ENCODE measurements at regions not wholly inside any gene's neighbourhood (a gene's known extent, or its start where the extent isn't known, plus 50 kb on each side); places are given as distances from the start of the nearest gene placed in this dataset.
"Not testable (repeated sequence)": the region's sequence is repeated elsewhere in the genome, so short reads cannot be mapped to it uniquely, and the experiment has no call there.

- Histone ChIP-seq H3K36me3 (no peaks in the 10 kb centered on the region), H3K27ac (replicated peaks) (no peak overlapping the region), H3K27me3 (ENCODE audit: low read depth) (peaks cover 12% of the 10 kb centered on the region), H3K9me3 (replicated peaks) (peaks cover 28% of the 10 kb centered on the region), H3K4me3 (no peak overlapping the region), H3K4me1 (no peaks in the 10 kb centered on the region)
- peak; percentile 14 for DNase-seq
- intact Hi-C loops (cut with micrococcal nuclease) = no loop called here
- TF ChIP-seq, protein P1, sequence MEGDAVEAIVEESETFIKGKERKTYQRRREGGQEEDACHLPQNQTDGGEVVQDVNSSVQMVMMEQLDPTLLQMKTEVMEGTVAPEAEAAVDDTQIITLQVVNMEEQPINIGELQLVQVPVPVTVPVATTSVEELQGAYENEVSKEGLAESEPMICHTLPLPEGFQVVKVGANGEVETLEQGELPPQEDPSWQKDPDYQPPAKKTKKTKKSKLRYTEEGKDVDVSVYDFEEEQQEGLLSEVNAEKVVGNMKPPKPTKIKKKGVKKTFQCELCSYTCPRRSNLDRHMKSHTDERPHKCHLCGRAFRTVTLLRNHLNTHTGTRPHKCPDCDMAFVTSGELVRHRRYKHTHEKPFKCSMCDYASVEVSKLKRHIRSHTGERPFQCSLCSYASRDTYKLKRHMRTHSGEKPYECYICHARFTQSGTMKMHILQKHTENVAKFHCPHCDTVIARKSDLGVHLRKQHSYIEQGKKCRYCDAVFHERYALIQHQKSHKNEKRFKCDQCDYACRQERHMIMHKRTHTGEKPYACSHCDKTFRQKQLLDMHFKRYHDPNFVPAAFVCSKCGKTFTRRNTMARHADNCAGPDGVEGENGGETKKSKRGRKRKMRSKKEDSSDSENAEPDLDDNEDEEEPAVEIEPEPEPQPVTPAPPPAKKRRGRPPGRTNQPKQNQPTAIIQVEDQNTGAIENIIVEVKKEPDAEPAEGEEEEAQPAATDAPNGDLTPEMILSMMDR (IDR thresholded peaks at IDR 0.05; ENCODE audit: borderline replicate concordance) = no peak
Measured at GRCh38 chr6:112416866-112417265, 69.7 kb downstream of the RFPL4B start.

DNA sequence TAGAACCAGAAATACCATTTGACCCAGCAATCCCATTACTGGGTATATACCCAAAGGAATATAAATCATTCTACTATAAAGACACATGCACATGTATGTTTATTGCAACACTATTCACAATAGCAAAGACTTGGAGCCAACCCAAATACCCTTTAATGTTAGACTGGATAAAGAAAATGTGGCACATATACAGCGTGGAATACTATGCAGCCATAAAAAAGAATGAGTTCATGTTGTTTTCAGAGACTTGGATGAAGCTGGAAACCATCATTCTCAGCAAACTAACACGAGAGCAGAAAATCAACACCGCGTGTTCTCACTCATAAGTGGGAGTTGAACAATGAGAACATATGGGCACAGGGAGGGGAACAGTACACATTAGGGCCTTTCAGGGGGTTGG lies 79.9 kb downstream of the RFPL4B start:
- H3K4me1 ChIP-seq; H3K27me3 ChIP-seq (ENCODE audit: low read depth); H3K36me3 ChIP-seq; DNase-seq; intact Hi-C loops (cut with micrococcal nuclease); H3K4me3 ChIP-seq; H3K27ac ChIP-seq (replicated peaks): not testable (repeated sequence)
- peaks cover 17% of the 10 kb centered on the region for H3K9me3 ChIP-seq (replicated peaks)

- intact Hi-C loops (cut with micrococcal nuclease) = no loop called here
- Histone ChIP-seq H3K36me3 (no peaks in the 10 kb centered on the region), H3K27me3 (ENCODE audit: low read depth) (no peaks in the 10 kb centered on the region), H3K4me1 (no peaks in the 10 kb centered on the region), H3K27ac (replicated peaks) (no peak overlapping the region), H3K9me3 (replicated peaks) (peaks cover 17% of the 10 kb centered on the region), H3K4me3 (no peak overlapping the region)
- no peak for DNase-seq
- TF ChIP-seq, protein P1 (IDR thresholded peaks at IDR 0.05; ENCODE audit: borderline replicate concordance) = no peak
Measured at GRCh38 chr6:112427499-112427898, 80.4 kb downstream of the RFPL4B start.

GRCh38 chr6:112428477-112428876 lies 81.3 kb downstream of the RFPL4B start:
- Histone ChIP-seq H3K27me3 (ENCODE audit: low read depth) (no peaks in the 10 kb centered on the region), H3K4me3 (no peak overlapping the region), H3K9me3 (replicated peaks) (peaks cover 17% of the 10 kb centered on the region), H3K4me1 (no peaks in the 10 kb centered on the region), H3K27ac (replicated peaks) (no peak overlapping the region), H3K36me3 (no peaks in the 10 kb centered on the region)
- intact Hi-C loops (cut with micrococcal nuclease) = no loop called here
- no peak for DNase-seq
- TF ChIP-seq, protein P1 (IDR thresholded peaks at IDR 0.05; ENCODE audit: borderline replicate concordance) = no peak

DNA sequence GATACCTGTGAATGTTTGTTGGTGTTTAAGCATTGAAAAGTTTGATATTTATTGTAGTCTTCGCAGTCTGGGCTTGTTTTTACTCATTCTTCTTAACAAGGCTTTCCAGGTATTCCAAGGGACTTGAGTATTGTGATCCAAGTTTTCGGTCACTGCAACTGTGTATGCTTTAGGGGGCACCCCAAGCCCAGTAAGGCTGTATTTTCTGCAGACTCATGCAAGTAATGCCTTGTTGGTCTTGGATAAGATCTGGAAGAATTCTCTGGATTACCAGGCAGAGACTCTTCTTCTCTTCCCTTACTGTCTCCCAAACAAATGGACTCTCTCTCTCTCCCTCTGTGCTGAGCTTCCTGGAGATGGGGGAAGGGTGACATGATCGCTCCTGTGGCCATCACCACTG lies 82.1 kb downstream of the RFPL4B start:
- no peak overlapping the region for H3K27ac ChIP-seq (replicated peaks)
- peaks cover 17% of the 10 kb centered on the region for H3K9me3 ChIP-seq (replicated peaks)
- H3K27me3 ChIP-seq (ENCODE audit: low read depth) = no peaks in the 10 kb centered on the region
- H3K4me1 ChIP-seq = no peaks in the 10 kb centered on the region
- H3K36me3 ChIP-seq = no peaks in the 10 kb centered on the region
- TF ChIP-seq, protein P1 (IDR thresholded peaks at IDR 0.05; ENCODE audit: borderline replicate concordance) = peak; percentile 18
- intact Hi-C loops (cut with micrococcal nuclease) = no loop called here
- H3K4me3 ChIP-seq = no peak overlapping the region
- no peak for DNase-seq

DNA sequence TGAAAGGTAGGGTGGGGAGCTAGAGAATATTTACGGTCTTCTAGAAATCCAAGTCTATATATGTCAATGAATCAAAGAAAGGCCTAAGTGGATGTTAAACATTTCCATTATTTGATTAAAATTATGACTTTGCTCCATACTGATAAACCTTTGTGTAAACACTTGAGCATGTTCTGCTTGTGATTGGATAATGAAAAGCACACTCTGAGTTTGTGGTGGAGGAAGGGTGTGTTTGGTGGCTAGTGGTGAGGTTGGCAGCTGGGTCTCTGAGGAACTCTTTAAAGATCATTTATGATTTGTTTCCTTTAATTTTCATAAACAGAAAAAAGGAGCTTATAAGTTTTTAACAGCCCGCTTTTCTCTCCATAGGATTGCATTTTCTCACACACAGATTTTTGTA lies 84.7 kb downstream of the RFPL4B start:
- intact Hi-C loops (cut with micrococcal nuclease) = no loop called here
- no peak for DNase-seq
- TF ChIP-seq, protein P1 (IDR thresholded peaks at IDR 0.05; ENCODE audit: borderline replicate concordance) = no peak
- no peaks in the 10 kb centered on the region for H3K27me3 ChIP-seq (ENCODE audit: low read depth)
- H3K4me1 ChIP-seq = peaks cover 5% of the 10 kb centered on the region
- peaks cover 3% of the 10 kb centered on the region for H3K9me3 ChIP-seq (replicated peaks)
- H3K27ac ChIP-seq (replicated peaks) = no peak overlapping the region
- no peak overlapping the region for H3K4me3 ChIP-seq
- no peaks in the 10 kb centered on the region for H3K36me3 ChIP-seq

Data from left ventricle myocardium inferior (tissue), 1 donor.